Adipocyte (in vitro differentiated cells): ENCODE measurements at regions not wholly inside any gene's neighbourhood (a gene's known extent, or its start where the extent isn't known, plus 50 kb on each side); places are given as distances from the start of the nearest gene placed in this dataset.

Experiments used
- DNase-seq: peaks from one replicate; pipeline ENCODE4 v3.0.0-alpha.2; 2015; ENCODE audit warnings: low read depth
- H3K27me3 ChIP-seq: replicated peaks from 2 replicates; pipeline ENCODE4 v1.7.0; 2013; ENCODE audit warnings: mild to moderate bottlenecking, low read length, moderate library complexity; ENCODE audit not compliant: control insufficient read depth, insufficient read depth
- H3K36me3 ChIP-seq: 2 replicates; pipeline ENCODE4 v1.7.0; 2013; ENCODE audit warnings: low read length, mild to moderate bottlenecking, moderate library complexity; ENCODE audit not compliant: control insufficient read depth, insufficient read depth, severe bottlenecking
- H3K4me1 ChIP-seq: 2 replicates; pipeline ENCODE4 v1.7.0; 2013; ENCODE audit warnings: mild to moderate bottlenecking, low read length, moderate library complexity; ENCODE audit not compliant: control insufficient read depth, insufficient read depth
- H3K4me3 ChIP-seq: 2 replicates; pipeline ENCODE4 v1.7.0; 2013; ENCODE audit warnings: mild to moderate bottlenecking, low read length, moderate library complexity
- H3K9ac ChIP-seq: 2 replicates; pipeline ENCODE4 v1.7.0; 2013; ENCODE audit warnings: mild to moderate bottlenecking, low read length, moderate library complexity
- H3K9me3 ChIP-seq: 2 replicates; pipeline ENCODE4 v1.7.0; 2013; ENCODE audit warnings: mild to moderate bottlenecking, low read length, moderate library complexity; ENCODE audit not compliant: control insufficient read depth

GRCh38 chr11:109027851-109028250 lies 363.0 kb downstream of the DDX10 start:
- Histone ChIP-seq H3K36me3 (no peaks in the 10 kb centered on the region), H3K27me3 (no peaks in the 10 kb centered on the region), H3K9me3 (peaks cover 7% of the 10 kb centered on the region), H3K9ac (no peak overlapping the region), H3K4me3 (no peak overlapping the region), H3K4me1 (no peaks in the 10 kb centered on the region)
- no peak for DNase-seq

GRCh38 chr11:109029927-109030326 lies 365.1 kb downstream of the DDX10 start:
- Histone ChIP-seq H3K4me3 (no peak overlapping the region), H3K9me3 (peaks cover 2% of the 10 kb centered on the region), H3K4me1 (peaks cover 7% of the 10 kb centered on the region), H3K36me3 (no peaks in the 10 kb centered on the region), H3K27me3 (no peaks in the 10 kb centered on the region), H3K9ac (no peak overlapping the region)
- no peak for DNase-seq

- H3K27me3 ChIP-seq = no peaks in the 10 kb centered on the region
- no peak overlapping the region for H3K9ac ChIP-seq
- no peaks in the 10 kb centered on the region for H3K9me3 ChIP-seq
- DNase-seq = peak; percentile 62
- H3K4me1 ChIP-seq = peaks cover 18% of the 10 kb centered on the region
- no peak overlapping the region for H3K4me3 ChIP-seq
- H3K36me3 ChIP-seq = no peaks in the 10 kb centered on the region
Observed at GRCh38 chr11:109033627-109034338, 368.9 kb downstream of the DDX10 start.

GRCh38 chr11:109034339-109034696 lies 369.4 kb downstream of the DDX10 start:
- Histone ChIP-seq H3K4me1 (peaks cover 21% of the 10 kb centered on the region), H3K9ac (no peak overlapping the region), H3K4me3 (no peak overlapping the region), H3K36me3 (no peaks in the 10 kb centered on the region), H3K9me3 (no peaks in the 10 kb centered on the region), H3K27me3 (no peaks in the 10 kb centered on the region)
- no peak for DNase-seq

DNA sequence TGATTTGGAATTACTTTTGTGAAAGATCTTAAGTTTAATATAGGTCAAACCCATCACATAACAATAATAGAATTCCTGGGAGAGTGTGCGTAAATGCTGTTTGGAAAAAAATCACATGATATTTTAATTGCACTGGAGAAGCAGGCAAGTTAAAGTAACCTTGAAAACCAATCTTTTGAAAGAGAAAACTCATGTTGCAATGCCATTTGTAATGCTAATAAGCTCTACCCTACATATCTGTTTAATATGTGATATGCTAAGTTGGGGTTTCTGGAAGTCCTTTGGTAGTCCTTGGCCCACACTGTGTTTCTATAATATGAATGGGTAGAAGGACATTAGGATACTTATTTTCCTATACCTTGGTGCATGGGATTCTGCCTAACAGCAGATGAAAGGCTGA lies 370.4 kb downstream of the DDX10 start:
- no peaks in the 10 kb centered on the region for H3K9me3 ChIP-seq
- no peak overlapping the region for H3K9ac ChIP-seq
- H3K4me1 ChIP-seq = peaks cover 21% of the 10 kb centered on the region
- no peaks in the 10 kb centered on the region for H3K36me3 ChIP-seq
- DNase-seq = no peak
- H3K4me3 ChIP-seq = no peak overlapping the region
- no peaks in the 10 kb centered on the region for H3K27me3 ChIP-seq

GRCh38 chr11:109036011-109036410 lies 371.1 kb downstream of the DDX10 start:
- H3K36me3 ChIP-seq = no peaks in the 10 kb centered on the region
- H3K4me3 ChIP-seq = no peak overlapping the region
- H3K9me3 ChIP-seq = no peaks in the 10 kb centered on the region
- no peaks in the 10 kb centered on the region for H3K27me3 ChIP-seq
- DNase-seq = no peak
- H3K9ac ChIP-seq = no peak overlapping the region
- peaks cover 21% of the 10 kb centered on the region for H3K4me1 ChIP-seq

DNA sequence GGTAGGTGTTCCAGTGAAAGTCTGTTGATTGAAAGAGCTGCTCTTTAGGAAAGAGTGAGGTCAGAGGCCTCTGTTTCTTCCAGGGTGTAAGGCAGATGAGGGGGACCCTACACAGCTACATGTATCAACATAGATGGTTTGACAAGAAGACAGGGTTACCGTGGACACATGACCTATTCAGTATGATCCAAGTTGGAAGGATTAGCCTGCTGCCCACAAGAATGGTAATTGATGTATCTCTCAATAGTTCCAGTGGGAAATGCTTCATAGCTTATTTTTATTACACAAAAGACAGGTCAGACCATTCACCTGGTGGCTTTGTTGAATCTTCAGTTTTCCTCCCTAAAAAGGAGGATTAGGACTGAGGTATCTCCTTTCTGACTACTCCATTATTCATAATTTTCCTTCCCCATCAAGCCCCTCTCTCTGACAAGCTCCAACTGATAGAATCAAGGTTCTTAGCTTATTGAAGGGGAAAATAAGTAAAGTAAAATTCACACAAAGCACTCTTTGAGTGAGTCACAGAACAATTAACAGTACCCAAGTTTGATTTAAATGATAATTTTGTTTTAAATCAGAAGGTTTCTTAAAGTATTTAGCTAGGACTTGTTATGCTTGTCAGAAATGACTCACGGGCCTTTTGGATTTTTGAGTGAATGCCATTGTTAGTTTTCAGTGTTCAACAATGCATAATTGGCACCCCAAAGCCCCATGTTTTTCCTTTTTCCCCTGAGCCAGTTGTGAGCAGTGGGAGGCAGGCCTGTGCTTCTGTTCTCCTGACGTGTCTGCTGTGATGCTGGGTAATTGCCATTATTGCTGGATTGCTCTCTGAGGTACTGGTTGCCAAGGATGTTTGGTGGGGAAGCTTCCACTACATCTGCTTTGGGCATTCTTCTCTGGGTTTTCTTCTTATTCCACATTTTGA lies 373.2 kb downstream of the DDX10 start:
- no peaks in the 10 kb centered on the region for H3K9me3 ChIP-seq
- no peaks in the 10 kb centered on the region for H3K36me3 ChIP-seq
- H3K9ac ChIP-seq = no peak overlapping the region
- DNase-seq = peak; percentile 54
- H3K27me3 ChIP-seq = no peaks in the 10 kb centered on the region
- no peak overlapping the region for H3K4me3 ChIP-seq
- peaks cover 21% of the 10 kb centered on the region for H3K4me1 ChIP-seq

GRCh38 chr11:109039611-109040010 lies 374.7 kb downstream of the DDX10 start:
- Histone ChIP-seq H3K9ac (no peak overlapping the region), H3K4me1 (peaks cover 13% of the 10 kb centered on the region), H3K27me3 (no peaks in the 10 kb centered on the region), H3K36me3 (no peaks in the 10 kb centered on the region), H3K9me3 (no peaks in the 10 kb centered on the region), H3K4me3 (no peak overlapping the region)
- DNase-seq = no peak

GRCh38 chr11:109040303-109040702 lies 375.4 kb downstream of the DDX10 start:
- no peak for DNase-seq
- no peak overlapping the region for H3K4me3 ChIP-seq

DNA sequence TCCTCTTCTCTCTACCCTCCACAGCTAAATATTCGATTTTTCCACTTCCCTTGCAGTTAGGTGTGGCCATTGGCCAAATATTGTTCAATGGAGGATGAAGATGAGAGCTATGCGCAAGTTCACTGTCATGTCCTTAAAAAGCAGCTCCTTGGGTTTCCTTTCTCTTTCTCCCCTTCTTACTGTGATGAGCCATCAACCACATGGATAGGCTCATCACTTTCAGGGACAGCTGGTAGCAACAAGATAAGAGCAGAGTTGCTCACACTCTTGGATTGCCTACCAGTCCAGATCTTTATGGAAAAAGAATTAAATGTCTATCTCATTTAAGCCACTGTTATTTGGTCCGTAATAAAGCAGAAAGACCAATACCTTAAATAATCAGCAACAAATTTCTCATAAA lies 377.0 kb downstream of the DDX10 start:
- H3K4me1 ChIP-seq = peaks cover 13% of the 10 kb centered on the region
- no peak overlapping the region for H3K4me3 ChIP-seq
- no peak overlapping the region for H3K9ac ChIP-seq
- H3K9me3 ChIP-seq = no peaks in the 10 kb centered on the region
- H3K27me3 ChIP-seq = no peaks in the 10 kb centered on the region
- DNase-seq = no peak
- H3K36me3 ChIP-seq = no peaks in the 10 kb centered on the region

More at GRCh38 chr11:109040303-109040702, 375.4 kb downstream of the DDX10 start:
- Histone ChIP-seq H3K27me3 (no peaks in the 10 kb centered on the region), H3K9me3 (no peaks in the 10 kb centered on the region), H3K9ac (no peak overlapping the region), H3K36me3 (no peaks in the 10 kb centered on the region), H3K4me1 (peaks cover 13% of the 10 kb centered on the region)

- H3K4me1 ChIP-seq = peaks cover 13% of the 10 kb centered on the region
Observed at GRCh38 chr11:109043315-109043714, 378.4 kb downstream of the DDX10 start.

More at GRCh38 chr11:109043315-109043714, 378.4 kb downstream of the DDX10 start:
- Histone ChIP-seq H3K9me3 (no peaks in the 10 kb centered on the region), H3K9ac (no peak overlapping the region), H3K36me3 (no peaks in the 10 kb centered on the region), H3K4me3 (no peak overlapping the region), H3K27me3 (no peaks in the 10 kb centered on the region)
- DNase-seq = no peak
